PFSK-1 (cell line): ENCODE measurements at regions not wholly inside any gene's neighbourhood (a gene's known extent, or its start where the extent isn't known, plus 50 kb on each side); places are given as distances from the start of the nearest gene placed in this dataset.

Experiments used
- POLR2AphosphoS5 ChIP-seq: IDR thresholded peaks from 2 replicates; pipeline ENCODE4 v1.6.1; 2012; ENCODE audit warnings: low read depth, mild to moderate bottlenecking, control low read depth, low read length, moderate library complexity
- SIN3A ChIP-seq: IDR thresholded peaks from 2 replicates; pipeline ENCODE4 v1.6.1; 2012; ENCODE audit warnings: mild to moderate bottlenecking, low read length, moderate library complexity, borderline replicate concordance; ENCODE audit not compliant: insufficient read depth
- TF ChIP-seq, protein P1 (sequence below), 2 experiments: IDR thresholded peaks; 2 replicates each; pipeline versions ENCODE4 v1.6.1 to v1.8.0; 2011 to 2012; ENCODE audit warnings: low read depth in 2 of 2, low read length in 2 of 2, control low read depth in 1 of 2, inconsistent platforms in 1 of 2, mild to moderate bottlenecking in 1 of 2, moderate library complexity in 1 of 2; ENCODE audit not compliant: insufficient read depth in 1 of 2

DNA sequence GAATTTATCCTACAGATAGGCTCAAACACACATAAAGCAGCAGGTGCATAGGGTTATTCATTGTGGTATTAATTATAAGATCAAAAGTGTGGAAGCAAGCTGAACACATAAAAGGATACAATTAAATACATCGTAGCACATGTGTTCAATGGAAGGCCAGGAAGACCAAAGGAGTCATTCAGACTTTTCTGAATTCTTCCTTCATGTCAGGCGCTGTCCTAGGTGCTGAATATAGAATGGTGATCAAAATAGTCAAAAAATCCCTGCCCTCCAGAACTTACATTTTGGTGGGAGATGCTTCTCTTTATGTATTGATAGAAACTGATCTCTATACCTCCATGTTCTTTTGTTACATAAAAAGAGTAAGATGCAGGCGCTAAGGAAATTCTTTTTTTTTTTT lies 439.0 kb upstream of the ASIC2 start:
- TF ChIP-seq SIN3A, result no peak
- TF ChIP-seq POLR2AphosphoS5, result no peak
- TF ChIP-seq, protein P1, sequence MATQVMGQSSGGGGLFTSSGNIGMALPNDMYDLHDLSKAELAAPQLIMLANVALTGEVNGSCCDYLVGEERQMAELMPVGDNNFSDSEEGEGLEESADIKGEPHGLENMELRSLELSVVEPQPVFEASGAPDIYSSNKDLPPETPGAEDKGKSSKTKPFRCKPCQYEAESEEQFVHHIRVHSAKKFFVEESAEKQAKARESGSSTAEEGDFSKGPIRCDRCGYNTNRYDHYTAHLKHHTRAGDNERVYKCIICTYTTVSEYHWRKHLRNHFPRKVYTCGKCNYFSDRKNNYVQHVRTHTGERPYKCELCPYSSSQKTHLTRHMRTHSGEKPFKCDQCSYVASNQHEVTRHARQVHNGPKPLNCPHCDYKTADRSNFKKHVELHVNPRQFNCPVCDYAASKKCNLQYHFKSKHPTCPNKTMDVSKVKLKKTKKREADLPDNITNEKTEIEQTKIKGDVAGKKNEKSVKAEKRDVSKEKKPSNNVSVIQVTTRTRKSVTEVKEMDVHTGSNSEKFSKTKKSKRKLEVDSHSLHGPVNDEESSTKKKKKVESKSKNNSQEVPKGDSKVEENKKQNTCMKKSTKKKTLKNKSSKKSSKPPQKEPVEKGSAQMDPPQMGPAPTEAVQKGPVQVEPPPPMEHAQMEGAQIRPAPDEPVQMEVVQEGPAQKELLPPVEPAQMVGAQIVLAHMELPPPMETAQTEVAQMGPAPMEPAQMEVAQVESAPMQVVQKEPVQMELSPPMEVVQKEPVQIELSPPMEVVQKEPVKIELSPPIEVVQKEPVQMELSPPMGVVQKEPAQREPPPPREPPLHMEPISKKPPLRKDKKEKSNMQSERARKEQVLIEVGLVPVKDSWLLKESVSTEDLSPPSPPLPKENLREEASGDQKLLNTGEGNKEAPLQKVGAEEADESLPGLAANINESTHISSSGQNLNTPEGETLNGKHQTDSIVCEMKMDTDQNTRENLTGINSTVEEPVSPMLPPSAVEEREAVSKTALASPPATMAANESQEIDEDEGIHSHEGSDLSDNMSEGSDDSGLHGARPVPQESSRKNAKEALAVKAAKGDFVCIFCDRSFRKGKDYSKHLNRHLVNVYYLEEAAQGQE (IDR thresholded peaks at IDR 0.05; ENCODE audit: insufficient read depth in 1 of 2, low read depth in 2 of 2, low read length in 2 of 2), result peak; percentile 81 to 95
